ENCODE measurements at regions not wholly inside any gene's neighbourhood (a gene's known extent, or its start where the extent isn't known, plus 50 kb on each side); places are given as distances from the start of the nearest gene placed in this dataset.

DNA sequence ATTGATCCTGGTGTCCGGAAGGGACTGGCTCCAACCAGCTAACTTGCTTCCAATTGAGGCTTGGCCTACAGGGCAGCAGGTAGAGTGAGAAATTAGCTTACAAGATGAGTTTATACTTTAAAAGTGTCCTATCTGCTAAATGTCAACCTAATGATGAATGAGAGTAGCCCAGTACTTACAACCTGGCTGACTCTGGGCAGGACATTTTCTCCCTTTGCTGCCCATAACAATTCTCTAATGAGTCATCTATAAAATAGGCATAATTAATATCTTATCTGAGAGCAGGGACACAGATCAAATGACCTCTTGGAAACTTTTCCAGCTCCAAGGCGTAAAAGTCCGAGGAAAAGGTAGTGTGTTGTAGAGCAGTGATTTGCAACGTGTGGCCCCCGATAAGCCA lies 398.4 kb upstream of the BOD1L1 start:
- Histone ChIP-seq H3K14ac (ENCODE audit: insufficient read depth, low read length) (no peak overlapping the region), H3K79me1 (ENCODE audit: insufficient read depth, low read depth, low read length, poor library complexity, severe bottlenecking) (no peaks in the 10 kb centered on the region), H3K23ac (ENCODE audit: insufficient read length, low read depth, low read length) (no peak overlapping the region), H3K27ac (ENCODE audit: insufficient read length, low read depth, low read length) (no peak overlapping the region), H3K23me2 (ENCODE audit: insufficient read length, low read depth, low read length, poor library complexity, severe bottlenecking) (no peaks in the 10 kb centered on the region), H2BK120ac (ENCODE audit: low read depth, low read length, poor library complexity, severe bottlenecking) (no peak overlapping the region), H3K9ac (ENCODE audit: extremely low read depth, insufficient read length, low read length) (no peak overlapping the region), H3K27me3 (ENCODE audit: insufficient read depth, low read length) (no peaks in the 10 kb centered on the region), H2BK12ac (ENCODE audit: insufficient read length, low read depth, low read length) (no peak overlapping the region), H3T11ph (ENCODE audit: low read length) (no peak overlapping the region), H4K5ac (ENCODE audit: insufficient read length, low read depth, low read length) (no peak overlapping the region), H3K4me1 (ENCODE audit: insufficient read depth, low read length) (no peaks in the 10 kb centered on the region), H2AK5ac (ENCODE audit: insufficient read length, low read length) (no peak overlapping the region), H4K20me1 (ENCODE audit: control insufficient read depth, insufficient read depth, insufficient read length) (no peaks in the 10 kb centered on the region), H2BK15ac (ENCODE audit: low read depth, low read length) (no peak overlapping the region), H4K8ac (replicated peaks; ENCODE audit: insufficient read length, low read depth, low read length) (no peak overlapping the region), H3K9me3 (ENCODE audit: control insufficient read depth, low read depth, low read length) (no peaks in the 10 kb centered on the region), H3K79me2 (ENCODE audit: insufficient read depth, low read length) (no peaks in the 10 kb centered on the region), H3K18ac (ENCODE audit: insufficient read length, low read depth, low read length) (no peak overlapping the region), H4K91ac (ENCODE audit: insufficient read length, low read depth, low read length) (no peak overlapping the region), H3K4me2 (ENCODE audit: insufficient read depth, insufficient read length, low read length) (no peak overlapping the region), H3K56ac (ENCODE audit: insufficient read length, low read depth, low read length) (no peak overlapping the region), H2AFZ (ENCODE audit: low read length) (no peak overlapping the region), H2BK20ac (ENCODE audit: low read depth, low read length, poor library complexity, severe bottlenecking) (no peak overlapping the region), H3K4ac (ENCODE audit: low read depth, low read length) (no peak overlapping the region), H2BK5ac (ENCODE audit: insufficient read length, low read length) (no peak overlapping the region)
- Mint-ChIP-seq H3K4me3 (no peak overlapping the region), H3K9me3 (no peaks in the 10 kb centered on the region), H3K4me1 (peaks cover 12 to 16% of the 10 kb centered on the region in 2 experiments), H3K27ac (no peak overlapping the region), H3K36me3 (ENCODE audit: insufficient read depth in 1 of 3, low read depth in 3 of 3) (no peaks in the 10 kb centered on the region), H3K27me3 (ENCODE audit: low read depth) (peaks cover 3% of the 10 kb centered on the region)
- WGBS (ENCODE audit: extremely low coverage, insufficient read length, low lambda C conversion rate): no CpG with 5 or more reads among the region's 5 CpGs
- DNase-seq: no peak
- no peak for TF ChIP-seq CTCF (conservative IDR thresholded peaks at IDR 0.05)

Measured in H9 (cell line).